K562 (cell line): ENCODE measurements at regions not wholly inside any gene's neighbourhood (a gene's known extent, or its start where the extent isn't known, plus 50 kb on each side); places are given as distances from the start of the nearest gene placed in this dataset.

Experiments
- ATAC-seq: fragments of 200-7000 bp; cut with Tn5 transposase; 3 replicates; pipeline ENCODE4 v1.9.1; 2020; ENCODE audit warnings: moderate library complexity
- BruUV-seq: library from RNA; stranded (reverse); fragments of 400-500 nt; replicated peaks from 2 replicates; lab custom pipeline; 2021; lab: Mats Ljungman, UMichigan
- CTCF ChIA-PET: fragments of 300-600 bp; formaldehyde crosslinking; extraction: SDS; loops from one replicate; lab custom pipeline; 2021; ENCODE audit warnings: low intra/inter-chr PET ratio; lab: Yijun Ruan, JAX
- POLR2A ChIA-PET: fragments of 300-600, 350-650 bp; sonication (Branson Sonifier 250); formaldehyde crosslinking; extraction: SDS; loops from one replicate; lab custom pipeline; 2021; ENCODE audit warnings: antibody characterized with exemption, inconsistent platforms; lab: Yijun Ruan, JAX
- DNase-seq, 4 experiments: peaks; one replicate each; pipeline versions ENCODE4 v3.0.0 to v3.0.0-alpha.2; 2011 to 2018; ENCODE audit warnings: low spot score in 3 of 4, mixed read lengths in 3 of 4; ENCODE audit errors: extremely low read depth in 1 of 4
- FAIRE-seq: peaks from 2 replicates; lab custom pipeline; 2011; peaks lifted over from hg19 to GRCh38; lab: Jason Lieb, UNC
- H2AFZ ChIP-seq: 2 replicates; pipeline ENCODE4 v1.6.0; 2011; ENCODE audit warnings: low read depth, low read length, control low read depth, inconsistent platforms
- H3K27ac ChIP-seq: fragments of 200-600 bp; 3 replicates; pipeline ENCODE4 v1.8.0; 2011; ENCODE audit warnings: low read depth, mild to moderate bottlenecking, control low read depth, inconsistent platforms, low read length, moderate library complexity, mixed read lengths; ENCODE audit errors: extremely low read depth
- H3K27me3 ChIP-seq, 2 experiments: fragments of 300-600 bp in 1 of 2; 2 replicates in 1 of 2; 3 replicates in 1 of 2; pipeline versions ENCODE4 v1.6.0 to v1.8.0; 2011; ENCODE audit warnings: inconsistent platforms in 2 of 2, low read length in 2 of 2, mild to moderate bottlenecking in 1 of 2, mixed read lengths in 1 of 2, moderate library complexity in 1 of 2; ENCODE audit not compliant: control insufficient read depth in 2 of 2, insufficient read depth in 2 of 2
- H3K36me3 ChIP-seq: fragments of 300-600 bp; 3 replicates; pipeline ENCODE4 v1.8.0; 2011; ENCODE audit warnings: mild to moderate bottlenecking, low read length, inconsistent platforms; ENCODE audit not compliant: control insufficient read depth, insufficient read depth
- H3K4me1 ChIP-seq, 2 experiments: fragments of 200-600 bp in 1 of 2; replicated peaks in 1 of 2; 2 replicates in 1 of 2; 3 replicates in 1 of 2; pipeline versions ENCODE4 v1.5.1 to v1.8.0; 2011; ENCODE audit warnings: inconsistent platforms in 2 of 2, low read length in 2 of 2, mild to moderate bottlenecking in 1 of 2, mixed read lengths in 1 of 2, moderate library complexity in 1 of 2; ENCODE audit not compliant: control insufficient read depth in 2 of 2, insufficient read depth in 2 of 2
- H3K4me2 ChIP-seq: 2 replicates; pipeline ENCODE4 v1.6.1; 2011; ENCODE audit warnings: low read length, control low read depth, inconsistent platforms, mixed read lengths; ENCODE audit not compliant: insufficient read depth
- H3K4me3 ChIP-seq: fragments of 200-600 bp; sonication (generic), shearing (Covaris generic); 2 replicates; pipeline ENCODE4 v1.5.1; 2016; ENCODE audit warnings: control low read depth, inconsistent platforms
- H3K79me2 ChIP-seq: fragments of 200-600 bp; 3 replicates; pipeline ENCODE4 v1.8.0; 2011; ENCODE audit warnings: low read length, inconsistent platforms; ENCODE audit not compliant: control insufficient read depth, insufficient read depth
- H3K9ac ChIP-seq, 2 experiments: 2 replicates each; pipeline versions ENCODE4 v1.6.0 to v1.6.1; 2011; ENCODE audit warnings: low read depth in 2 of 2, low read length in 2 of 2, control low read depth in 1 of 2, inconsistent platforms in 1 of 2, mild to moderate bottlenecking in 1 of 2, mixed read lengths in 1 of 2; ENCODE audit not compliant: insufficient read depth in 1 of 2
- H3K9me1 ChIP-seq: one replicate; pipeline ENCODE4 v1.6.0; 2011; ENCODE audit warnings: inconsistent platforms, mild to moderate bottlenecking, low read length, moderate library complexity; ENCODE audit not compliant: control insufficient read depth, insufficient read depth
- H3K9me3 ChIP-seq: replicated peaks from 2 replicates; pipeline ENCODE4 v1.5.1; 2011; ENCODE audit warnings: low read depth, low read length, inconsistent platforms; ENCODE audit not compliant: control insufficient read depth, insufficient read depth
- H4K20me1 ChIP-seq: replicated peaks from 2 replicates; pipeline ENCODE4 v1.6.1; 2011; ENCODE audit warnings: low read length, inconsistent platforms, mixed read lengths; ENCODE audit not compliant: control insufficient read depth, insufficient read depth
- BRCA1 ChIP-seq, 2 experiments: fragments of 450-650 bp in 1 of 2; sonication (generic) in 1 of 2; formaldehyde crosslinking in 1 of 2; IDR thresholded peaks; 2 replicates each; pipeline versions ENCODE4 v1.5.0 to v1.6.1; 2017 to 2020; ENCODE audit warnings: mild to moderate bottlenecking in 1 of 2, missing genetic modification reagents in 1 of 2
- CXXC5 ChIP-seq: fragments of 250-450 bp; sonication (Bioruptor Pico); IDR thresholded peaks from 2 replicates; pipeline ENCODE4 v1.8.0; 2022; ENCODE audit warnings: inconsistent platforms, mild to moderate bottlenecking, moderate library complexity
- ETV6 ChIP-seq, 3 experiments: fragments of 150-350 bp in 1 of 3; sonication (generic) in 1 of 3; formaldehyde crosslinking in 1 of 3; IDR thresholded peaks; 2 replicates each; pipeline versions ENCODE4 v1.6.1 to v1.8.0; 2014 to 2022; ENCODE audit warnings: borderline replicate concordance in 2 of 3, low read depth in 2 of 3, antibody characterized with exemption in 1 of 3, low read length in 1 of 3, mild to moderate bottlenecking in 1 of 3, missing genetic modification reagents in 1 of 3
- MTA3 ChIP-seq: fragments of 450-650 bp; formaldehyde crosslinking; IDR thresholded peaks from 2 replicates; pipeline ENCODE4 v1.6.1; 2017; ENCODE audit warnings: mild to moderate bottlenecking, borderline replicate concordance
- NFIC ChIP-seq: fragments of 450-650 bp; IDR thresholded peaks from 2 replicates; pipeline ENCODE4 v1.6.1; 2017; ENCODE audit warnings: mild to moderate bottlenecking, inconsistent platforms
- RBM25 ChIP-seq: fragments of 200-400 bp; formaldehyde crosslinking; IDR thresholded peaks from 2 replicates; pipeline ENCODE4 v1.6.1; 2018; ENCODE audit warnings: low read length, low read depth, moderate library complexity; ENCODE audit not compliant: severe bottlenecking
- SMARCB1 ChIP-seq: IDR thresholded peaks from 2 replicates; pipeline ENCODE4 v1.6.1; 2011; ENCODE audit warnings: improper control_type of control experiment, low read depth; ENCODE audit not compliant: insufficient read length
- THRA ChIP-seq: fragments of 450-650 bp; IDR thresholded peaks from 2 replicates; pipeline ENCODE4 v1.6.1; 2017; ENCODE audit warnings: mild to moderate bottlenecking, moderate library complexity
- ZFP36 ChIP-seq: fragments of 150-350 bp; IDR thresholded peaks from 2 replicates; pipeline ENCODE4 v1.6.1; 2018; ENCODE audit warnings: low read length, low read depth; ENCODE audit not compliant: partially characterized antibody
- WGBS: fragments of 100-300 bp; shearing (Covaris generic); methylation state at CpG from one replicate; pipeline ENCODE4 v1.1.6; 2016; ENCODE audit warnings: low coverage, mixed read lengths; ENCODE audit not compliant: insufficient coverage; ENCODE audit errors: missing lambda C conversion rate; 5-methylcytosine and 5-hydroxymethylcytosine counted together
- in situ Hi-C: fragments of 300-500 bp; cut with MboI; formaldehyde crosslinking; loops from 4 replicates; pipeline ENCODE4 v1.15.0; 2018; ENCODE audit warnings: inconsistent platforms, mixed read lengths
- intact Hi-C: fragments of 100-400 bp; cut with micrococcal nuclease; formaldehyde crosslinking; loops from 2 replicates; pipeline ENCODE4 v1.14.2; 2022

- Histone ChIP-seq H3K9me1 (no peaks in the 10 kb centered on the region), H3K27ac (no peak overlapping the region), H3K27me3 (peaks cover 7 to 47% of the 10 kb centered on the region in 2 experiments; a peak in 4 of 5 replicates)
- no peak for ATAC-seq
- TF ChIP-seq ETV6 (IDR thresholded peaks at IDR 0.05; ENCODE audit: borderline replicate concordance in 1 of 2, low read depth in 2 of 2, low read length in 1 of 2), result no peak
- TF ChIP-seq ETV6 (CRISPR knock-in tag; IDR thresholded peaks at IDR 0.05; ENCODE audit: borderline replicate concordance), result no peak
- peak; percentile 63 for TF ChIP-seq NFIC
- TF ChIP-seq, all 486 proteins: peak for 1
- Histone ChIP-seq H4K20me1 (no peaks in the 10 kb centered on the region), H3K79me2 (no peaks in the 10 kb centered on the region), H3K4me1 (peaks cover 0 to 19% of the 10 kb centered on the region in 2 experiments; a peak in 2 of 5 replicates), H3K9ac (no peak overlapping the region), H3K9me3 (no peaks in the 10 kb centered on the region), H2AFZ (no peak overlapping the region), H3K36me3 (no peaks in the 10 kb centered on the region), H3K4me2 (no peak overlapping the region), H3K4me3 (no peak overlapping the region)
- WGBS, result no CpG with 5 or more reads among the region's 3 CpGs
- CTCF ChIA-PET, result no interaction called here
- DNase-seq, result no peak
- intact Hi-C loops (no loop called here), in situ Hi-C loops (no loop called here)
- no peak for FAIRE-seq
- no TSS peak for BruUV-seq
- POLR2A ChIA-PET, result no interaction called here
Observed at GRCh38 chr22:27616033-27616432, 185.5 kb downstream of the MN1 start.

GRCh38 chr22:27617214-27617881, 184.2 kb downstream of the MN1 start:
- H3K4me2 ChIP-seq, result no peak overlapping the region
- ATAC-seq (no peak), DNase-seq (no peak), FAIRE-seq (no peak)
- BruUV-seq, result no TSS peak
- no peaks in the 10 kb centered on the region for H3K79me2 ChIP-seq
- whole genome bisulfite sequencing, result 0% methylated on average over 2 of the region's 2 CpGs
- intact Hi-C loops (no loop called here), in situ Hi-C loops (no loop called here)
- no peaks in the 10 kb centered on the region for H3K9me1 ChIP-seq
- H3K9ac ChIP-seq, result no peak overlapping the region
- H3K9me3 ChIP-seq, result no peaks in the 10 kb centered on the region
- H3K4me3 ChIP-seq, result no peak overlapping the region
- peak; percentile 89 for TF ChIP-seq ZFP36
- TF ChIP-seq BRCA1 (IDR thresholded peaks at IDR 0.05), result no peak
- TF ChIP-seq BRCA1 (CRISPR knock-in tag; IDR thresholded peaks at IDR 0.05), result no peak
- no peak for TF ChIP-seq CXXC5 (CRISPR knock-in tag)
- no peak for TF ChIP-seq THRA
- peak; percentile 26 for TF ChIP-seq RBM25
- no peak for TF ChIP-seq SMARCB1
- TF ChIP-seq MTA3, result no peak
- H2AFZ ChIP-seq, result no peak overlapping the region
- CTCF ChIA-PET, result no interaction called here
- POLR2A ChIA-PET, result interaction anchor here (1.0 kb wide), 1 partner anchor 62 kb away, joined by 3 read pairs; no protein-coding TSS in a partner anchor
- peaks cover 7 to 53% of the 10 kb centered on the region in 2 experiments; a peak in 4 of 5 replicates for H3K27me3 ChIP-seq
- no peaks in the 10 kb centered on the region for H3K36me3 ChIP-seq
- H3K4me1 ChIP-seq, result peaks cover 0 to 16% of the 10 kb centered on the region in 2 experiments; a peak in 2 of 5 replicates
- no peak overlapping the region for H3K27ac ChIP-seq
- no peaks in the 10 kb centered on the region for H4K20me1 ChIP-seq
